ENCODE measurements at regions not wholly inside any gene's neighbourhood (a gene's known extent, or its start where the extent isn't known, plus 50 kb on each side); places are given as distances from the start of the nearest gene placed in this dataset.
"Not testable (repeated sequence)": the region's sequence is repeated elsewhere in the genome, so short reads cannot be mapped to it uniquely, and the experiment has no call there.

DNA sequence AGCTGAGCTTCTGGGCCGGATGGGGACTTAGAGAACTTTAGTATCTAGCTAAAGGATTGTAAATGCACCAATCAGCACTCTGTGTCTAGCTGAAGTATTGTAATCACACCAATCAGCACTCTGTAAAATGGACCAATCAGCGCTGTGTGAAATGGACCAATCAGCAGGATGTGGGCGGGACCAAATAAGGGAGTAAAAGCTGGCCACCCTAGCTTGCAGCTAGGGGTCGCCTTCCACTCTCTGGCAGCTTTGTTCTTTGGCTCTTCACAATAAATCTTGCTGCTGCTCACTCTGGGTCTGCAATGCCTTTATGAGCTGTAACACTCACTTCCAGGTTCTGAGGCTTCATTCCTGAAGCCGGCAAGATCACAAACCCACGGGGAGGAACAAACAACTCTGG is 354.0 kb downstream of the PRR16 start:
- Histone ChIP-seq H3K79me2 (ENCODE audit: control insufficient read depth, low read length) (no peaks in the 10 kb centered on the region), H3K9me2 (replicated peaks; ENCODE audit: control insufficient read depth, low read length) (no peaks in the 10 kb centered on the region)
- TF ChIP-seq, protein P1, sequence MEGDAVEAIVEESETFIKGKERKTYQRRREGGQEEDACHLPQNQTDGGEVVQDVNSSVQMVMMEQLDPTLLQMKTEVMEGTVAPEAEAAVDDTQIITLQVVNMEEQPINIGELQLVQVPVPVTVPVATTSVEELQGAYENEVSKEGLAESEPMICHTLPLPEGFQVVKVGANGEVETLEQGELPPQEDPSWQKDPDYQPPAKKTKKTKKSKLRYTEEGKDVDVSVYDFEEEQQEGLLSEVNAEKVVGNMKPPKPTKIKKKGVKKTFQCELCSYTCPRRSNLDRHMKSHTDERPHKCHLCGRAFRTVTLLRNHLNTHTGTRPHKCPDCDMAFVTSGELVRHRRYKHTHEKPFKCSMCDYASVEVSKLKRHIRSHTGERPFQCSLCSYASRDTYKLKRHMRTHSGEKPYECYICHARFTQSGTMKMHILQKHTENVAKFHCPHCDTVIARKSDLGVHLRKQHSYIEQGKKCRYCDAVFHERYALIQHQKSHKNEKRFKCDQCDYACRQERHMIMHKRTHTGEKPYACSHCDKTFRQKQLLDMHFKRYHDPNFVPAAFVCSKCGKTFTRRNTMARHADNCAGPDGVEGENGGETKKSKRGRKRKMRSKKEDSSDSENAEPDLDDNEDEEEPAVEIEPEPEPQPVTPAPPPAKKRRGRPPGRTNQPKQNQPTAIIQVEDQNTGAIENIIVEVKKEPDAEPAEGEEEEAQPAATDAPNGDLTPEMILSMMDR (IDR thresholded peaks at IDR 0.05; ENCODE audit: low read depth, low read length, poor library complexity, severe bottlenecking), result no peak
- no peak for TF ChIP-seq EZH2phosphoT487 (IDR thresholded peaks at IDR 0.05; ENCODE audit: borderline replicate concordance, low read length)

DNA sequence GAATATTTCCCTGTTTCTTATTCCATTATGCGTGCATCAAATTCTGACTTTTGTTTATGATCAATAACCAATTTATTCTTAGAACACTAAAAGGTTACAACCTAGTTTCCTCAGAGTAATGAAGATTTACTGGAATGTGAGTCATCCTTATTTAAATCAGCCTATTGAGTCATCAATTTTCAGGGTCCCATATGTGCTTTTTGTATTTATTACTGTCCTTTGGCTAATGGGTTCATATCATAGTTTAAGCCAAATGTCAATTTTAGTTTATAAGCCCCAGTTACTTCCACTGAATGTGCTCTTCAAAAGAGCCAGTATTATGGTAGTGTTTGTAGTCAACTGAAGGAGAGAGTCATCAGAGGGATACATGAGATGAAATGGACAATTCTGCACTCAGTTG is 359.2 kb downstream of the PRR16 start:
- Histone ChIP-seq H4K20me1 (ENCODE audit: control insufficient read depth, insufficient read depth, low read depth, low read length) (no peaks in the 10 kb centered on the region), H3K4me2 (ENCODE audit: low read length) (no peak overlapping the region), H3K79me2 (ENCODE audit: control insufficient read depth, low read length) (no peaks in the 10 kb centered on the region), H3F3A (ENCODE audit: control insufficient read depth, insufficient read depth) (no peaks in the 10 kb centered on the region), H3K9me3 (ENCODE audit: control insufficient read depth, insufficient read depth, low read length) (no peaks in the 10 kb centered on the region), H3K27me3 (ENCODE audit: control insufficient read depth, low read length) (no peaks in the 10 kb centered on the region), H3K9me2 (replicated peaks; ENCODE audit: control insufficient read depth, low read length) (no peaks in the 10 kb centered on the region), H3K36me3 (ENCODE audit: control insufficient read depth, low read length) (no peaks in the 10 kb centered on the region), H3K4me1 (ENCODE audit: control insufficient read depth, low read length) (no peaks in the 10 kb centered on the region), H3K27ac (ENCODE audit: low read depth, low read length) (no peak overlapping the region), H3K4me3 (ENCODE audit: low read length) (no peak overlapping the region)
- TF ChIP-seq, protein P1 (IDR thresholded peaks at IDR 0.05; ENCODE audit: low read depth, low read length, poor library complexity, severe bottlenecking), result no peak
- no peak for TF ChIP-seq EZH2phosphoT487 (IDR thresholded peaks at IDR 0.05; ENCODE audit: borderline replicate concordance, low read length)

More for the DNA sequence above, 354.0 kb downstream of the PRR16 start:
- no peaks in the 10 kb centered on the region for H3F3A ChIP-seq (ENCODE audit: control insufficient read depth, insufficient read depth)
- no peaks in the 10 kb centered on the region for H3K4me1 ChIP-seq (ENCODE audit: control insufficient read depth, low read length)
- no peaks in the 10 kb centered on the region for H3K27me3 ChIP-seq (ENCODE audit: control insufficient read depth, low read length)
- no peak overlapping the region for H3K4me3 ChIP-seq (ENCODE audit: low read length)
- no peak overlapping the region for H3K4me2 ChIP-seq (ENCODE audit: low read length)
- no peaks in the 10 kb centered on the region for H3K36me3 ChIP-seq (ENCODE audit: control insufficient read depth, low read length)
- no peak overlapping the region for H3K27ac ChIP-seq (ENCODE audit: low read depth, low read length)
- no peaks in the 10 kb centered on the region for H4K20me1 ChIP-seq (ENCODE audit: control insufficient read depth, insufficient read depth, low read depth, low read length)
- H3K9me3 ChIP-seq (ENCODE audit: control insufficient read depth, insufficient read depth, low read length), result peaks cover 4% of the 10 kb centered on the region; the same call in 1 of the 2 replicates

DNA sequence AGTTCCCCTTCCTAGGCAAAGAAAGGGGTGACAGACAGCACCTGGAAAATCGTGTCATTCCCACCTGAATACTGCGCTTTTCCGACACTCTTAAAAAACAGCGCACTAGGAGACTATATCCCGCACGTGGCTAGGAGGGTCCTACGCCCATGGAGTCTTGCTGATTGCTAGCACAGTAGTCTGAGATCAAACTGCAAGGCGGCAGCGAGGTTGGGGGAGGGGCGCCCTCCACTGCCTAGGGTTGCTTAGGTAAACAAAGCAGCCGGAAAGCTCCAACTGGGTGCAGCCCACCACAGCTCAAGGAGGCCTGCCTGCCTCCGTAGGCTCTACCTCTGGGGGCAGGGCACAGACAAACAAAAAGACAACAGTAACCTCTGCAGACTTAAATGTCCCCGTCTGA is 367.5 kb downstream of the PRR16 start:
- not testable (repeated sequence) for H3K27me3 ChIP-seq (ENCODE audit: control insufficient read depth, low read length); H3K9me2 ChIP-seq (replicated peaks; ENCODE audit: control insufficient read depth, low read length); H3F3A ChIP-seq (ENCODE audit: control insufficient read depth, insufficient read depth); H3K4me1 ChIP-seq (ENCODE audit: control insufficient read depth, low read length); H3K4me2 ChIP-seq (ENCODE audit: low read length); H3K36me3 ChIP-seq (ENCODE audit: control insufficient read depth, low read length); H3K27ac ChIP-seq (ENCODE audit: low read depth, low read length); H4K20me1 ChIP-seq (ENCODE audit: control insufficient read depth, insufficient read depth, low read depth, low read length); H3K9me3 ChIP-seq (ENCODE audit: control insufficient read depth, insufficient read depth, low read length); H3K4me3 ChIP-seq (ENCODE audit: low read length); H3K79me2 ChIP-seq (ENCODE audit: control insufficient read depth, low read length)

DNA sequence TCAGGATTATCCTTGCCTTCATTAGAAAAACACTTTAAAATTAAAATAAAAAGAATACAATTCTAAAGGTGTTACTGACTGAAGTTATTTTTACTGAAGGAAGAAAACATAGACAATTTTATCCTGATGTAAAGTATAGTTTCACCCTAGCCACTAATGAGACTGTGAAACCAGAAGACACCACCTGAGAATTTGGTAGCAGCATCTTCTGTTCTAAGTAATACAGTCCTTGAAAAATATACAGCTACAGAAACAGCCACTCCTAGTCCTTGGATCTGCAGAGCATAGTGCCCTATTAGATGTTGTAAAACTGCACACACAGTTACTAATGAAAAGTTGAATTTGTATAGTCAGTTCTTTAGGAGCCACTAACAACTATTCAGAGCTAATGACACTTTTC is 377.7 kb downstream of the PRR16 start:
- no peaks in the 10 kb centered on the region for H3K79me2 ChIP-seq (ENCODE audit: control insufficient read depth, low read length)
- no peak overlapping the region for H3K4me3 ChIP-seq (ENCODE audit: low read length)
- H3K9me3 ChIP-seq (ENCODE audit: control insufficient read depth, insufficient read depth, low read length), result no peaks in the 10 kb centered on the region
- H3K36me3 ChIP-seq (ENCODE audit: control insufficient read depth, low read length), result no peaks in the 10 kb centered on the region
- TF ChIP-seq, protein P1 (IDR thresholded peaks at IDR 0.05; ENCODE audit: low read depth, low read length, poor library complexity, severe bottlenecking), result no peak
- no peak for TF ChIP-seq EZH2phosphoT487 (IDR thresholded peaks at IDR 0.05; ENCODE audit: borderline replicate concordance, low read length)
- H3K4me2 ChIP-seq (ENCODE audit: low read length), result no peak overlapping the region
- H4K20me1 ChIP-seq (ENCODE audit: control insufficient read depth, insufficient read depth, low read depth, low read length), result no peaks in the 10 kb centered on the region
- no peaks in the 10 kb centered on the region for H3K27me3 ChIP-seq (ENCODE audit: control insufficient read depth, low read length)
- no peaks in the 10 kb centered on the region for H3K9me2 ChIP-seq (replicated peaks; ENCODE audit: control insufficient read depth, low read length)
- no peaks in the 10 kb centered on the region for H3K4me1 ChIP-seq (ENCODE audit: control insufficient read depth, low read length)
- H3K27ac ChIP-seq (ENCODE audit: low read depth, low read length), result no peak overlapping the region
- H3F3A ChIP-seq (ENCODE audit: control insufficient read depth, insufficient read depth), result no peaks in the 10 kb centered on the region
